GM19324 (cell line): ENCODE measurements at regions not wholly inside any gene's neighbourhood (a gene's known extent, or its start where the extent isn't known, plus 50 kb on each side); places are given as distances from the start of the nearest gene placed in this dataset.
"Not testable (repeated sequence)": the region's sequence is repeated elsewhere in the genome, so short reads cannot be mapped to it uniquely, and the experiment has no call there.

Source experiments
- ATAC-seq: cut with Tn5 transposase; IDR thresholded peaks from one replicate; pipeline ENCODE4 v1.9.1; 2021; ENCODE audit warnings: mild to moderate bottlenecking, moderate library complexity; ENCODE audit not compliant: unreplicated experiment, low FRiP score

GRCh38 chr15:44848859-44849258 lies 107.6 kb upstream of the TERB2 start:
- ATAC-seq: not testable (repeated sequence)

GRCh38 chr15:44849701-44850403 lies 106.6 kb upstream of the TERB2 start:
- not testable (repeated sequence) for ATAC-seq

- ATAC-seq: not testable (repeated sequence)
Measured at GRCh38 chr15:44853304-44853950, 103.1 kb upstream of the TERB2 start.

- ATAC-seq: not testable (repeated sequence)
Measured at GRCh38 chr15:44854696-44855095, 101.8 kb upstream of the TERB2 start.

GRCh38 chr15:44856284-44856683 lies 100.2 kb upstream of the TERB2 start:
- not testable (repeated sequence) for ATAC-seq

GRCh38 chr15:44857164-44857710 lies 99.2 kb upstream of the TERB2 start:
- not testable (repeated sequence) for ATAC-seq

- not testable (repeated sequence) for ATAC-seq
Measured at GRCh38 chr15:44859088-44859487, 97.4 kb upstream of the TERB2 start.

- ATAC-seq: not testable (repeated sequence)
Measured at GRCh38 chr15:44860168-44860567, 96.3 kb upstream of the TERB2 start.

- ATAC-seq: no peak
Measured at GRCh38 chr15:44861439-44861910, 95.0 kb upstream of the TERB2 start.

GRCh38 chr15:44861917-44862316 lies 94.6 kb upstream of the TERB2 start:
- no peak for ATAC-seq

GRCh38 chr15:44862866-44863265 lies 93.6 kb upstream of the TERB2 start:
- ATAC-seq: not testable (repeated sequence)

- ATAC-seq: not testable (repeated sequence)
Measured at GRCh38 chr15:44868100-44868499, 88.4 kb upstream of the TERB2 start.

GRCh38 chr15:44870125-44870524 lies 86.4 kb upstream of the TERB2 start:
- not testable (repeated sequence) for ATAC-seq

GRCh38 chr15:44873103-44873502 lies 83.4 kb upstream of the TERB2 start:
- ATAC-seq: no peak

- no peak for ATAC-seq
Measured at GRCh38 chr15:44879066-44879465, 77.4 kb upstream of the TERB2 start.

- peak; percentile 63 for ATAC-seq
Measured at GRCh38 chr15:44882499-44882968, 74.0 kb upstream of the TERB2 start.

- ATAC-seq: no peak
Measured at GRCh38 chr15:44883199-44883877, 73.1 kb upstream of the TERB2 start.

- not testable (repeated sequence) for ATAC-seq
Measured at GRCh38 chr15:44898890-44899651, 57.4 kb upstream of the TERB2 start.

- not testable (repeated sequence) for ATAC-seq
Measured at GRCh38 chr15:44899775-44900174, 56.7 kb upstream of the TERB2 start.

- not testable (repeated sequence) for ATAC-seq
Measured at GRCh38 chr15:44900796-44901195, 55.7 kb upstream of the TERB2 start.
